ENCODE measurements at regions not wholly inside any gene's neighbourhood (a gene's known extent, or its start where the extent isn't known, plus 50 kb on each side); places are given as distances from the start of the nearest gene placed in this dataset.

GRCh38 chr6:126773112-126773805, 345.2 kb upstream of the RSPO3 start:
- H3K4me3 ChIP-seq: no peak overlapping the region
- TF ChIP-seq CTCF (IDR thresholded peaks at IDR 0.05) (no peak), POLR2AphosphoS5 (IDR thresholded peaks at IDR 0.05) (no peak), POLR2A (IDR thresholded peaks at IDR 0.05) (no peak)
- intact Hi-C loops (cut with DNase I; ENCODE audit: low total_unique reads): no loop called here
- no peaks in the 10 kb centered on the region for H3K4me1 ChIP-seq
- no peaks in the 10 kb centered on the region for H3K9me3 ChIP-seq
- no peak for DNase-seq (ENCODE audit: low spot score in 2 of 2)
- no peak overlapping the region for H3K27ac ChIP-seq
- H3K36me3 ChIP-seq: no peaks in the 10 kb centered on the region
- no peaks in the 10 kb centered on the region for H3K27me3 ChIP-seq

- no peak for TF ChIP-seq POLR2A (IDR thresholded peaks at IDR 0.05)
- no peak for TF ChIP-seq CTCF (IDR thresholded peaks at IDR 0.05)
- no peak for TF ChIP-seq POLR2AphosphoS5 (IDR thresholded peaks at IDR 0.05)
- H3K4me1 ChIP-seq: no peaks in the 10 kb centered on the region
- H3K36me3 ChIP-seq: no peaks in the 10 kb centered on the region
- no peaks in the 10 kb centered on the region for H3K9me3 ChIP-seq
- no peak for DNase-seq (ENCODE audit: low spot score in 2 of 2)
- H3K27me3 ChIP-seq: no peaks in the 10 kb centered on the region
- intact Hi-C loops (cut with DNase I; ENCODE audit: low total_unique reads): no loop called here
- no peak overlapping the region for H3K27ac ChIP-seq
- no peak overlapping the region for H3K4me3 ChIP-seq
These were observed 339.1 kb upstream of the RSPO3 start for GRCh38 chr6:126779331-126779730.

GRCh38 chr6:126781582-126781981, 336.9 kb upstream of the RSPO3 start:
- no peak for DNase-seq (ENCODE audit: low spot score in 2 of 2)
- Histone ChIP-seq H3K4me3 (no peak overlapping the region), H3K9me3 (no peaks in the 10 kb centered on the region), H3K4me1 (no peaks in the 10 kb centered on the region), H3K27ac (no peak overlapping the region), H3K27me3 (no peaks in the 10 kb centered on the region), H3K36me3 (no peaks in the 10 kb centered on the region)
- intact Hi-C loops (cut with DNase I; ENCODE audit: low total_unique reads): no loop called here
- TF ChIP-seq POLR2AphosphoS5 (IDR thresholded peaks at IDR 0.05) (no peak), POLR2A (IDR thresholded peaks at IDR 0.05) (no peak), CTCF (IDR thresholded peaks at IDR 0.05) (no peak)

- H3K36me3 ChIP-seq: no peaks in the 10 kb centered on the region
- TF ChIP-seq POLR2A (IDR thresholded peaks at IDR 0.05) (no peak), POLR2AphosphoS5 (IDR thresholded peaks at IDR 0.05) (no peak), CTCF (IDR thresholded peaks at IDR 0.05) (no peak)
- no peak overlapping the region for H3K27ac ChIP-seq
- no peaks in the 10 kb centered on the region for H3K4me1 ChIP-seq
- H3K9me3 ChIP-seq: no peaks in the 10 kb centered on the region
- DNase-seq (ENCODE audit: low spot score in 2 of 2): no peak
- H3K27me3 ChIP-seq: no peaks in the 10 kb centered on the region
- no peak overlapping the region for H3K4me3 ChIP-seq
- intact Hi-C loops (cut with DNase I; ENCODE audit: low total_unique reads): no loop called here
These were observed 334.2 kb upstream of the RSPO3 start for GRCh38 chr6:126784161-126784790.

- no peak overlapping the region for H3K27ac ChIP-seq
- intact Hi-C loops (cut with DNase I; ENCODE audit: low total_unique reads): no loop called here
These were observed 332.2 kb upstream of the RSPO3 start for GRCh38 chr6:126786262-126786661.

More at GRCh38 chr6:126786262-126786661, 332.2 kb upstream of the RSPO3 start:
- H3K4me1 ChIP-seq: no peaks in the 10 kb centered on the region
- TF ChIP-seq POLR2A (IDR thresholded peaks at IDR 0.05) (no peak), CTCF (IDR thresholded peaks at IDR 0.05) (no peak), POLR2AphosphoS5 (IDR thresholded peaks at IDR 0.05) (no peak)
- no peaks in the 10 kb centered on the region for H3K36me3 ChIP-seq
- no peak overlapping the region for H3K4me3 ChIP-seq
- H3K27me3 ChIP-seq: no peaks in the 10 kb centered on the region
- no peak for DNase-seq (ENCODE audit: low spot score in 2 of 2)
- H3K9me3 ChIP-seq: no peaks in the 10 kb centered on the region
